SKM-1 (cell line): ENCODE measurements at regions not wholly inside any gene's neighbourhood (a gene's known extent, or its start where the extent isn't known, plus 50 kb on each side); places are given as distances from the start of the nearest gene placed in this dataset.
"Not testable (repeated sequence)": the region's sequence is repeated elsewhere in the genome, so short reads cannot be mapped to it uniquely, and the experiment has no call there.

Source experiments
- DNase-seq: peaks from one replicate; lab custom pipeline; 2025; ENCODE audit not compliant: unreplicated experiment; lab: John Stamatoyannopoulos, UW

DNA sequence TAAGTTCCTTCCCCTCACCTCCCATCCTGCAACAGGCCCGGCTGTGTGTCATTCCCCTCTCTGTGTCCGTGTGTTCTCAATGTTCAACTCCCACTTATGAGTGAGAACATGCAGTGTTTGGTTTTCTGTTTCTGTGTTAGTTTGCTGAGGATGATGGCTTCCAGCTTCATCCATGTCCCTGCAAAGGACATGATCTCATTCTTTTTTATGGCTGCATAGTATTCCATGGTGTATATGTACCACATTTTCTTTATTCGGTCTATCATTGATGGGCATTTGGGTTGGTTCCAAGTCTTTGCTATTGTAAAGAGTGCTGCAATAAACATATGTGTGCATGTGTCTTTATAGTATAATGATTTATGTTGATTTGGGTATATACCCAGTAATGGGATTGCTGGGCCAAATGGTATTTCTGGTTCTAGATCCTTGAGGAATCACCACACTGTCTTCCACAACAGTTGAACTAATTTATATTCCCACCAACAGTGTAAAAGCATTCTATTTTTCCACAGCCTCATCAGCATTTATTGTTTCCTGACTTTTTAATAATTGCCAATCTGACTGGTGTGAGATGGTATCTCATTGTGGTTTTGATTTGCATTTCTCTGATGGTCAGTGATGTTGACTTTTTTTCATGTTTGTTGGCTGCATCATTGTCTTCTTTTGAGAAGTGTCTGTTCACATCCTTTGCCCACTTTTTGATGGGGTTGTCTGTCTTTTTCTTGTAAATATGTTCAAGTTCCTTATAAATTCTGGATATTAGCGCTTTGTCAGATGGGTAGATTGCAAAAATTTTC lies 174.1 kb upstream of the PHACTR1 start:
- not testable (repeated sequence) for DNase-seq

DNA sequence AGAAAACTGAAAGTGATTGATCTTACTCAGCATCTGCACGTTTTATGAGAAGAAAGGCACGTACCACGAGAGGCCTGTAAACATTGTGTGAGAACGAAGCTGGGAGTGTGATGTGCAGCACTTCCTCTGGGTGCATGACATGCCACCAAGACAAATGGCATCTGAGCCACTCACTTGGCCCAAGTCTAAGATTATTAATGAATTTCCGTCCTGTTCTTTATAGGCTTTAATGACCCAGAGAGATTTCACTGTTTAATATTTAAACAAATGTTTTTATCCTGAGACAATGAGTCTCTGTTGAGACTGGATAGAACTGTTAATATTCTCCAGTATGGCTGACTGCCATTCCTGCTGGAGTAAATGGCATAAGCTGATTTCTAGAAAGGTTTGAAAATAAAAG lies 172.6 kb upstream of the PHACTR1 start:
- no peak for DNase-seq

DNA sequence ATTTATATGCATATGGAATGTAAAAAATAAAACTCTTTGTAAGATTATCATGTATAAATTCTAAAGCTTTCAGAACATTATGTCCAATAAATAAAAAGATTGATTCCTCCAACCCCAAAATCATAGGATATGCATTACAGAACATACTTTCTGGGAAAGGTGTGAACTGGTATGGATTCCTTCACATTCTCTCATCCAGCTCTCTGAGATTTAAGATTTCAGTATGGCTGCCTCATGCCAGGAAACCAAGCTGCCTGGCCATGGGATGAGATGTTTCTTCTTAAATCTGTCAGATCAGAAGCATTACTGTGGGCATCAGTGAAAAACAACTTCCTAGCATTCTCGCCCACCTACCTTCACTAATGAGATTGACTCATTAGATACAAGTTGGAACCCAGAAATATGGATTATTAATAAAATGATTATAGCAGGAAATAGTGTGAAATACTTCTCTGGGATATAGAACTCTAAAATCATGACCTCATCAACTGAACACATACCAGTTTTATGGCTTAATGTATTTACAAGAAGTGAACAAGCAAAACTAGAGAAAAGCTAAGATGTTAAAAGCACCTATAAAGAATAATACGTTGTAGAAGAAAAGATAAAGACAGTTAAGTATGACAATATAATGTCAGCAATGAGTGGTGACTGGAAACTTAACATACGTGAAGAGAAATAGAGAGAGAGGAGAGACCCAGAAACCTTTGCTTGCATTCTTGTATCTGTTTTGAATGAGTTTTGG lies 171.6 kb upstream of the PHACTR1 start:
- DNase-seq = no peak

DNA sequence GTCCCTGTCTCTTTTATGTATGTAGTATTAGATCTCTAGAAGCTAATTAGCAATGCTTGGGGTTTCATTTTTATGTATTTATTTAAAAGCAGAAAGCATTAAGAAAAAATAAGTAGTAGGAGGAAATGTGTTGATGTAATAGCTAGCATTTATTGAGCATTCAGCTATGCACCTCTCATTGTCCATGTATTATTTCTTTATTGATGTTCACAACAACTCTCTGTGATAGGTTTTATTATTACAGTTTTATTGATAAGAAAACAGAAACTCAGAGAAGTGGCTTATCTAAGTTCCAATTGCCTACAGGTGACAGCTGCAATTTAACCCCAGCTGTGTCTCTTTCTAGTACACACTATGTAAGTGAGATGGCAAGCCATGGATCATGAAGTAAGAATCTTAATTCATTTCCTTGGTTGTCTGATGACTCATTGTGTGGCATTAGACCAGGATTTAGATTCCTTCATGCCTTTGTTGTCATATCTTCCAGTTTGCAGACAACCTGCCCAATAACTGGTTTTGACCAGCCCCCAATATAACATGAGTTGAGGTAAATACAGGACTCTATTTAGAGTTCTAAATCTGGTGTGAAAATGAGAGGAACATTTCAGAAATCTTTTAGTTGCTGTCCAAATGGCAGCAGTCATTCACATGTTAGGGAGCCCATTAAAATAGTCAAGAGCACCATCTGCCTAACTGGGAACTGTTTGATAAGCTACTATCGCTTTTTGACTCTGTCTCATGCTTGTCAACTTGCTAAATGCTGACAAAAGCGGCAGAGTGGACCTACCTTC lies 170.8 kb upstream of the PHACTR1 start:
- no peak for DNase-seq

DNA sequence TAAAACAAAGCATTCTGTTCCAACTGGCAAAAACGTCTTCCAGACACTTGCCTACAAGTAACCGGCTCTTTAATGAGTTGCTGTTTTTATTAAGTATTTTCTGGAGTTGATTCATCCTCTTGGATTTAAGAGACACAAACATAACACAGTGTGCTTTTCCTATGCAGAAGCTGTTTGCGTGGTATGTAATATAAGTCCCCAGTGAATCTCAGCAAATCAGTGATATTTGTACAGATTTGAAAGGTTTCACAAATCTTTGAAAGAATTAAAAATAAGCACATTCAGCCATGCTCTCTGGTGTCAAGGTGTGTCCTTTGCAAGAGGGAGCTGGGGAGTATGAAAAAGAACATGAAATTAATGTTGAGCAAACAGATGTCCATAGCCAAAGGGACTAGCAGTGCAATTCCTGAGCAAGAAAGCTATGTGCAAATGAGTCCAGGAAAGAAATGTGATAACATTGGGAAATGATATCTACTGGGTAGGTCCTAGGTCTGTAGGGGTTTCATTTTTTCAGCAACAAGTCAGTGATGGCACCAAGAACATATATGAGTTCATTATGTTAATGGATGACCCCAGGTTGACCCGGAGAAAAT lies 170.1 kb upstream of the PHACTR1 start:
- no peak for DNase-seq

GRCh38 chr6:12548526-12548925 lies 168.0 kb upstream of the PHACTR1 start:
- DNase-seq = no peak

DNA sequence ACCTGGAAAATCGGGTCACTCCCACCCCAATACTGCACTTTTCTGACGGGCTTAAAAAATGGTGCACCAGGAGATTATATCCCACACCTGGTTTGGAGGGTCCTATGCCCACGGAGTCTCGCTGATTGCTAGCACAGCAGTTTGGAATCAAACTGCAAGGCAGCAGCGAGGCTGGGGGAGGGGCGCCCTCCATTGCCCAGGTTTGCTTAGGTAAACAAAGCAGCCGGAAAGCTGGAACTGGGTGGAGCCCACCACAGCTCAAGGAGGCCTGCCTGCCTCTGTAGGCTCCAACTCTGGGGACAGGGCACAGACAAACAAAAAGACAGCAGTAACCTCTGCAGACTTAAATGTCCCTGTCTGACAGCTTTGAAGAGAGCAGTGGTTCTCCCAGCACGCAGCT lies 167.1 kb upstream of the PHACTR1 start:
- DNase-seq = not testable (repeated sequence)

- not testable (repeated sequence) for DNase-seq
These were observed 161.7 kb upstream of the PHACTR1 start for GRCh38 chr6:12554820-12555219.

GRCh38 chr6:12555267-12555666 lies 161.3 kb upstream of the PHACTR1 start:
- no peak for DNase-seq

DNA sequence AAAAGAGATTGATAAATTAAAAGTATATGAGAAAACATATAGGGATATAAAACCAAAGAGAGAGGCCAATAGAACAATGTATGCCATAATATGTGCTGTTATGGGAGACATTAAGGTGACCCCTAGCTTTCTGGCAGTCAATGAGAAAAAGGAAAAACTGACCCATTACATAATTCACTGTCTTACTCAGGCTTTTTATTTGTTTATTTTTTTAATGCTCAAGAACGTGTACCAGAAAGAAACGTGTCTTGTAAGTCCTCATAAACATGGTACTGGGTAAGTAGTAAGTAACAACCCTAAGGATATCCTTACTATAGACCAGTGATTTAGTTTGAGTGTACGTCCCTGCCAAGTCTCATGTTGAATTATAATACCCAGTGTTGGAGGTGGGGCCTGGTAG lies 160.8 kb upstream of the PHACTR1 start:
- no peak for DNase-seq

DNA sequence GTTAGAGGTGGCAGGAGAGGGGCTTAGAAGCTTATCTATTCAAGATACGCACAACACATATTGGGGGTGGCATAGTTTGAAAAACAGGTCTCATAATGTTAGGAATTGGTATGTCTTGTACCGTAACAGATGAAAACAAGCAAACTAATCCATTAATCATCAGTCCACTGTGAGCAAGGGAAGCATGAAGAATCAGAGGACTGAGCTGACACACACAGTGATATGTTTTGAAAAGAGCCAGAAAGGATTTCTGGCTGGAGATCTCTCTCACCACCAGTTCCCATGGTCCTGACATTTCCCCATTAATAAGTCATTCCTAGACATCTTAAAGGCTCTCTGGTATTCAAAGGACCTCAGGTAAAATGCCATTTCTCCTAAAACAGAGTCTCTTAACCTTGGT lies 158.8 kb upstream of the PHACTR1 start:
- DNase-seq = no peak

DNA sequence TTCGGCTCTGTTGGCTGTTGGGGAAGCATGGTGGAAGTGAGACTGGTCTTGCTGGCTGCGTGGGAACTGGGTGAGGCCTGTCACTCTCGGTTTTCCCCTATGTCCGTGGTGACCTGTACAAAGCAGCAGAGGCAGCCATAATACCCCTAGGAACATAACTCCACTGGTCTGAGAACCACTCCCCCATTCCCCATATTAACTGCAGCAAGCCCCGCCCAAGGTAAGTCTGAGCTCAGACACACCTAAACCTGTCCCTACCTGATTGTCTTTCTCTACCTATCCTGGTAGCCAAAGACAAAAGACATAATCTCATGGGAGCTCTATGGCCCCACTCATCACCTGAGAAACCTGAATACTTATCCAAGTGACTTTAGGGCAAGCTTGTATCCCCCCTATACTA lies 156.3 kb upstream of the PHACTR1 start:
- DNase-seq = no peak

- no peak for DNase-seq
These were observed 149.9 kb upstream of the PHACTR1 start for GRCh38 chr6:12566618-12567123.

- DNase-seq = no peak
These were observed 148.9 kb upstream of the PHACTR1 start for GRCh38 chr6:12567682-12568081.

GRCh38 chr6:12569646-12570045 lies 146.9 kb upstream of the PHACTR1 start:
- DNase-seq = no peak

GRCh38 chr6:12570461-12571030 lies 146.0 kb upstream of the PHACTR1 start:
- no peak for DNase-seq

GRCh38 chr6:12572896-12573827 lies 143.4 kb upstream of the PHACTR1 start:
- DNase-seq = no peak

GRCh38 chr6:12575961-12576360 lies 140.6 kb upstream of the PHACTR1 start:
- DNase-seq = no peak

DNA sequence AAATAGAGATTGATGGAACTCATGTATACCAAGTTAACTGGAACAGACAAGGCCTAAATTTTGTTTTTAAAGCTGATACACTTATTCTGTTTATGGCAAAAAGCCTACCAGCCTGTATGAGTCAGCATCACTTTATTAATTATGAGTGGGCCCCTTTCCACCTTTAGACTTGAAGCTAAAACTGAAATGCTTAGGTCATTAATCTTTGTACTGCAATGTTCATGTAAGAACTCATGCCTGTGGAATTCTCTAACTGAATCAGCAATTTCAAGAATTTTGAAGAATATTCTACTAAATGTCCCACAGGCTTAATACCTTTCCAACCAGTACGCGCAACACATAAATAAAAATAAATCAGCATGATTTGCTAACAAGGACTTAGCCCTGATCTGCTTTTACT lies 140.2 kb upstream of the PHACTR1 start:
- DNase-seq = no peak
